ENCODE measurements at regions not wholly inside any gene's neighbourhood (a gene's known extent, or its start where the extent isn't known, plus 50 kb on each side); places are given as distances from the start of the nearest gene placed in this dataset.
"Not testable (repeated sequence)": the region's sequence is repeated elsewhere in the genome, so short reads cannot be mapped to it uniquely, and the experiment has no call there.

- H3K27ac ChIP-seq (ENCODE audit: low read length); H3K36me3 ChIP-seq (ENCODE audit: control insufficient read depth, insufficient read depth, low read length); H3K4me1 ChIP-seq (ENCODE audit: control insufficient read depth, insufficient read depth, low read length); H3K27me3 Mint-ChIP-seq (ENCODE audit: low read depth in 2 of 2); H3K36me3 Mint-ChIP-seq; H3K4me1 Mint-ChIP-seq; ATAC-seq; H3K27ac Mint-ChIP-seq; intact Hi-C loops (cut with micrococcal nuclease); H3K9me3 ChIP-seq (ENCODE audit: control insufficient read depth, insufficient read depth, low read length); H3K9me3 Mint-ChIP-seq; H3K27me3 ChIP-seq (ENCODE audit: control insufficient read depth, insufficient read depth, low read length); H3K4me3 Mint-ChIP-seq; H3K4me3 ChIP-seq (ENCODE audit: low read length): not testable (repeated sequence)
- 88% methylated on average over 25 of the region's 25 CpGs for WGBS (ENCODE audit: insufficient coverage)
- peak in 1 of 2 donors; percentile 6 for DNase-seq
Measured at GRCh38 chr14:105624749-105625434, 98.5 kb downstream of the TMEM121 start.

- WGBS (ENCODE audit: insufficient coverage): 87% methylated on average over 9 of the region's 9 CpGs
- H3K36me3 ChIP-seq (ENCODE audit: control insufficient read depth, insufficient read depth, low read length); ATAC-seq; H3K4me3 Mint-ChIP-seq; H3K4me3 ChIP-seq (ENCODE audit: low read length); H3K9me3 Mint-ChIP-seq; H3K27me3 ChIP-seq (ENCODE audit: control insufficient read depth, insufficient read depth, low read length); intact Hi-C loops (cut with micrococcal nuclease); DNase-seq; H3K27ac ChIP-seq (ENCODE audit: low read length); H3K4me1 Mint-ChIP-seq; H3K9me3 ChIP-seq (ENCODE audit: control insufficient read depth, insufficient read depth, low read length); H3K4me1 ChIP-seq (ENCODE audit: control insufficient read depth, insufficient read depth, low read length); H3K36me3 Mint-ChIP-seq; H3K27ac Mint-ChIP-seq; H3K27me3 Mint-ChIP-seq (ENCODE audit: low read depth in 2 of 2): not testable (repeated sequence)
Measured at GRCh38 chr14:105625448-105625847, 99.1 kb downstream of the TMEM121 start.

- H3K27me3 Mint-ChIP-seq (ENCODE audit: low read depth in 2 of 2); H3K9me3 ChIP-seq (ENCODE audit: control insufficient read depth, insufficient read depth, low read length); H3K9me3 Mint-ChIP-seq; H3K4me1 ChIP-seq (ENCODE audit: control insufficient read depth, insufficient read depth, low read length); intact Hi-C loops (cut with micrococcal nuclease); DNase-seq; H3K4me1 Mint-ChIP-seq; H3K4me3 Mint-ChIP-seq; H3K4me3 ChIP-seq (ENCODE audit: low read length); H3K27ac Mint-ChIP-seq; H3K36me3 ChIP-seq (ENCODE audit: control insufficient read depth, insufficient read depth, low read length); H3K36me3 Mint-ChIP-seq; H3K27ac ChIP-seq (ENCODE audit: low read length); H3K27me3 ChIP-seq (ENCODE audit: control insufficient read depth, insufficient read depth, low read length): not testable (repeated sequence)
- ATAC-seq: peak in 1 of 3 donors; percentile 18
- 93% methylated on average over 13 of the region's 15 CpGs for WGBS (ENCODE audit: insufficient coverage)
Measured at GRCh38 chr14:105626111-105626510, 99.7 kb downstream of the TMEM121 start.

DNA sequence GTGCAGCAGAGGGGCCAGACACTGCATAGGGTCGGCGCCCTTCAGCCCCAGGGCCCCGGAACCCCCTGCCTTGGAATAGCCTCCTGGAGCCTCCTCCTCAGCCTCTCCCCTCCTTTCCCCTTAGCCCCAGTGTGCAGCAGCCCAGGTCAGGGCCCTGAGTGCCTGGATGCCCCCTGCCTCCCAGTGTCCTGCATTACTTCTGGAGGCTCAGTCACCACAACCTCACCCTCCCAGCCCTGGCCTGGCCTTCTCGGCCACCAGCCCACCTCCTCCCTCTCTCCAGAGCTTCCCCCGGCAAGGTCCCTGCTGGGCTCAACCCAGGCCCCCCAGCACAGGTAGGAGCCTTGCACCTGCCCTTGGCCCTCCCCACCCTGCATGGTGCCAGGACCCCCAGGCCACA lies 100.3 kb downstream of the TMEM121 start:
- H3K4me3 Mint-ChIP-seq; H3K4me1 ChIP-seq (ENCODE audit: control insufficient read depth, insufficient read depth, low read length); H3K27ac Mint-ChIP-seq; H3K4me3 ChIP-seq (ENCODE audit: low read length); H3K27me3 ChIP-seq (ENCODE audit: control insufficient read depth, insufficient read depth, low read length); H3K4me1 Mint-ChIP-seq; intact Hi-C loops (cut with micrococcal nuclease); DNase-seq; H3K9me3 ChIP-seq (ENCODE audit: control insufficient read depth, insufficient read depth, low read length); H3K9me3 Mint-ChIP-seq; H3K27me3 Mint-ChIP-seq (ENCODE audit: low read depth in 2 of 2); H3K36me3 Mint-ChIP-seq; H3K36me3 ChIP-seq (ENCODE audit: control insufficient read depth, insufficient read depth, low read length); H3K27ac ChIP-seq (ENCODE audit: low read length): not testable (repeated sequence)
- peak in 1 of 3 donors; percentile 41 for ATAC-seq
- WGBS (ENCODE audit: insufficient coverage): no CpG with 5 or more reads among the region's 5 CpGs

DNA sequence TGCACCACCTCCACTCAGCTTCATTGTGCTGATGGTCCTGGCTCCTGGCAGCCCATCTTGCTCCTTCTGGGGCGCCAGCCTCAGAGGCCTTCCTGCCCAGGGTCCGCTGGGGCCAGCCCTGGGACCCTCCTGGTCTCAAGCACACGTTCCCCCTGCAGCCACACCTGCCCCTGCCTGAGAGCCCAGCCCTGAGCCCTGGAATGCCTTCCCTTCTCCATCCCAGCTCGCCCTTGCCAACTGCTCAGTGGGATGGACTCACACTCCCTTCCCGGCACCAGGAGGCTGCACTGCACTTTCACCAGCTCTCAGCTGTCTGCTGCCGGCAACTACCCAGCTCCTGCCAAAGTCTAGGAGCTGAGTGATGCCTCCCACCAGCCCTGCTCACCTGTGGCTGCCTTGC lies 100.9 kb downstream of the TMEM121 start:
- H3K4me1 Mint-ChIP-seq; H3K27ac ChIP-seq (ENCODE audit: low read length); H3K36me3 Mint-ChIP-seq; ATAC-seq; H3K27ac Mint-ChIP-seq; H3K27me3 Mint-ChIP-seq (ENCODE audit: low read depth in 2 of 2); H3K9me3 ChIP-seq (ENCODE audit: control insufficient read depth, insufficient read depth, low read length); H3K4me3 Mint-ChIP-seq; H3K36me3 ChIP-seq (ENCODE audit: control insufficient read depth, insufficient read depth, low read length); H3K4me3 ChIP-seq (ENCODE audit: low read length); DNase-seq; H3K4me1 ChIP-seq (ENCODE audit: control insufficient read depth, insufficient read depth, low read length); H3K27me3 ChIP-seq (ENCODE audit: control insufficient read depth, insufficient read depth, low read length); intact Hi-C loops (cut with micrococcal nuclease); H3K9me3 Mint-ChIP-seq: not testable (repeated sequence)
- 73% methylated on average over 6 of the region's 6 CpGs for WGBS (ENCODE audit: insufficient coverage)

GRCh38 chr14:105627701-105628100 lies 101.3 kb downstream of the TMEM121 start:
- peaks cover 7% of the 10 kb centered on the region for H3K36me3 Mint-ChIP-seq
- H3K4me1 Mint-ChIP-seq: no peaks in the 10 kb centered on the region
- Histone ChIP-seq H3K36me3 (ENCODE audit: control insufficient read depth, insufficient read depth, low read length) (no peaks in the 10 kb centered on the region), H3K4me1 (ENCODE audit: control insufficient read depth, insufficient read depth, low read length) (peaks cover 8% of the 10 kb centered on the region), H3K27ac (ENCODE audit: low read length) (no peak overlapping the region), H3K27me3 (ENCODE audit: control insufficient read depth, insufficient read depth, low read length) (no peaks in the 10 kb centered on the region), H3K4me3 (ENCODE audit: low read length) (no peak overlapping the region), H3K9me3 (ENCODE audit: control insufficient read depth, insufficient read depth, low read length) (peaks cover 7% of the 10 kb centered on the region)
- WGBS (ENCODE audit: insufficient coverage): 84% methylated on average over 10 of the region's 10 CpGs
- H3K4me3 Mint-ChIP-seq: no peak overlapping the region
- peak in 1 of 2 donors; percentile 1 for DNase-seq
- no peak overlapping the region for H3K27ac Mint-ChIP-seq
- H3K27me3 Mint-ChIP-seq (ENCODE audit: low read depth in 2 of 2): peaks cover 0 to 3% of the 10 kb centered on the region in 2 donors
- H3K9me3 Mint-ChIP-seq: peaks cover 0 to 4% of the 10 kb centered on the region in 2 donors
- TF ChIP-seq, protein P1, sequence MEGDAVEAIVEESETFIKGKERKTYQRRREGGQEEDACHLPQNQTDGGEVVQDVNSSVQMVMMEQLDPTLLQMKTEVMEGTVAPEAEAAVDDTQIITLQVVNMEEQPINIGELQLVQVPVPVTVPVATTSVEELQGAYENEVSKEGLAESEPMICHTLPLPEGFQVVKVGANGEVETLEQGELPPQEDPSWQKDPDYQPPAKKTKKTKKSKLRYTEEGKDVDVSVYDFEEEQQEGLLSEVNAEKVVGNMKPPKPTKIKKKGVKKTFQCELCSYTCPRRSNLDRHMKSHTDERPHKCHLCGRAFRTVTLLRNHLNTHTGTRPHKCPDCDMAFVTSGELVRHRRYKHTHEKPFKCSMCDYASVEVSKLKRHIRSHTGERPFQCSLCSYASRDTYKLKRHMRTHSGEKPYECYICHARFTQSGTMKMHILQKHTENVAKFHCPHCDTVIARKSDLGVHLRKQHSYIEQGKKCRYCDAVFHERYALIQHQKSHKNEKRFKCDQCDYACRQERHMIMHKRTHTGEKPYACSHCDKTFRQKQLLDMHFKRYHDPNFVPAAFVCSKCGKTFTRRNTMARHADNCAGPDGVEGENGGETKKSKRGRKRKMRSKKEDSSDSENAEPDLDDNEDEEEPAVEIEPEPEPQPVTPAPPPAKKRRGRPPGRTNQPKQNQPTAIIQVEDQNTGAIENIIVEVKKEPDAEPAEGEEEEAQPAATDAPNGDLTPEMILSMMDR (IDR thresholded peaks at IDR 0.05): no peak
- no peak for ATAC-seq
- intact Hi-C loops (cut with micrococcal nuclease): no loop called here

DNA sequence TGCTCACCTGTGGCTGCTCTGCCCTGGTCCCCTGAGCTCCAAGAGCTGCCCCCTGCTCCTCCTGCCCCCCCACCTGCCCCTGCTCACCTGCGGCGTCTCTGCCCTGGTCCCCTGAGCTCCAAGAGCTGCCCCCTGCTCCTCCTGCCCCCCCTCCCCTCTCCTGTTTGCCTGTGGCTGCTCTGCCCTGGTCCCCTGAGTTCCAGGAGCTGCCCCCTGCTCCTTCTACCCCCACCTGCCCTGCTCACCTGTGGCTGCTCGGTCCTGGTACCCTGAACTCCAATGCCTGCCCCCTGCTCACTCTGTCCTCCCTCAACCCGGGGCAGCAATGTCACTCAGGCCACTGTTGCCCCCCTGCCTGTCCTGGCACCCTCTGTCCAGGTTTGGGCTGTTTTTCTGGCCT lies 101.7 kb downstream of the TMEM121 start:
- H3K27me3 Mint-ChIP-seq (ENCODE audit: low read depth in 2 of 2); H3K27me3 ChIP-seq (ENCODE audit: control insufficient read depth, insufficient read depth, low read length); H3K36me3 ChIP-seq (ENCODE audit: control insufficient read depth, insufficient read depth, low read length); H3K27ac Mint-ChIP-seq; H3K9me3 Mint-ChIP-seq; H3K4me1 Mint-ChIP-seq; H3K4me3 ChIP-seq (ENCODE audit: low read length); H3K9me3 ChIP-seq (ENCODE audit: control insufficient read depth, insufficient read depth, low read length); H3K4me1 ChIP-seq (ENCODE audit: control insufficient read depth, insufficient read depth, low read length); H3K4me3 Mint-ChIP-seq; H3K36me3 Mint-ChIP-seq; H3K27ac ChIP-seq (ENCODE audit: low read length); intact Hi-C loops (cut with micrococcal nuclease); ATAC-seq: not testable (repeated sequence)
- 84% methylated on average over 4 of the region's 4 CpGs for WGBS (ENCODE audit: insufficient coverage)
- DNase-seq: peak in 1 of 2 donors; percentile 2

All from natural killer cell (primary cell).